HG02623 (cell line): ENCODE measurements at regions not wholly inside any gene's neighbourhood (a gene's known extent, or its start where the extent isn't known, plus 50 kb on each side); places are given as distances from the start of the nearest gene placed in this dataset.
"Not testable (repeated sequence)": the region's sequence is repeated elsewhere in the genome, so short reads cannot be mapped to it uniquely, and the experiment has no call there.

ENCODE experiments used
- ATAC-seq: cut with Tn5 transposase; IDR thresholded peaks from one replicate; pipeline ENCODE4 v1.9.1; 2021; ENCODE audit warnings: moderate library complexity; ENCODE audit not compliant: unreplicated experiment

- ATAC-seq: not testable (repeated sequence)
Observed at GRCh38 chr1:243074224-243074623, 180.9 kb downstream of the CEP170 start.

DNA sequence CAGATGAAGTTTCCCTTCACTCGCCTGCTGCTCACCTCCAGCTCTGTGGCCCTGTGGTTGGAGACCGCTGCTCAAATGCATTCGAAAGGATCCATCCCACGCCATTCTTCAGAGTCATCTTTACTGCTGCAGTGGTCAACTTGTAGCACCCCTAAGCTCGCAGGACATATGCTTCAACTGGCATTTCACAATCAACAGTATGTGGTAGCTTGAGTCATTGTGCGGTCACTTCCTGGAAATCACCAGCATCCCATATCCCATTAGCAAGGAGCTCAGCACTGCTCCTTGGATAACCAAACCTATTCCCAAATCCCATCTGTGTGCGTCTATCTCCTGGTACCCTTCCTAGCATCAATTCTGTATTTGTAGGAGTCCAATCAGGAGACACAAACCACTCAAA, 188.0 kb downstream of the CEP170 start:
- ATAC-seq: not testable (repeated sequence)

DNA sequence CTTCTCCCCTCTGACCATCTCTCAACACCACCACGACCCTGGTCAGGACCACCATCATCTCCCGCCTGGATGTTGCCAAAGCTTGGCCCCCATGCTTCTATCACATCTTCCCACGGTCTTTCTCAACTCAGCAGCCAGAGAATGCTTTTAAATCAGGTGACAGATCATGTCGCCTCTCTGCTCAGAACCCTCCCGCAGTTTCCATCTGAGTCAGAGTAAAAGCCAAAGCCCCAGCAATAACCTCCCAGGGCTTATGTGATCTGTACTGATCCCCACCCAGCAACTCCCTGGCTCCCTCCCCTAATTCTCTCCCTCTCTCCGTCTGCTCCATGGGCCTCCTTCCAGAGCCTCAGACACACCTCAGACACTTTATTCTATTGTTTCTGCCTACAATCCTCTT, 193.1 kb downstream of the CEP170 start:
- not testable (repeated sequence) for ATAC-seq

DNA sequence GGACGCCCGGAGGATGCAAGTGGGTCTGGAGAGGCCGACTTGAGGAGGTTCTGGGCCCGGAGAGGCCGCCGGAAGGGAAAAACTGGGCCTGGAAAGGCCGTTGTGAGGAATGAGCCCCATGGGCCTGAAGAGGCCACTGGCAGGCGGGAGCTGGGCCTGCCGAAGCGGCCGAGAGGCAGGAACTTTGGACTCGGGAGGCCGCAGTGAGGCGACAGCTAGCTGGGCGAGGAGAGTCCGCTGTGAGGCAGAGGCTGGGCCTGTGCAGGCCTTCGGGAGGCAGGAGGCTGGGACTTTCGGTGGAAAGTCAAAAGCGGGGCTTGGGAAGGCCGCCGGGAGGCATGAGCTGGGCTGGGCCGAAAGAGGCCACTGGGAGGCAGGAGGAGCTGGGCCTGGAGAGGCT, 199.6 kb downstream of the CEP170 start:
- ATAC-seq: not testable (repeated sequence)

- ATAC-seq: not testable (repeated sequence)
Observed at GRCh38 chr1:243055091-243055490, 200.0 kb downstream of the CEP170 start.

GRCh38 chr1:243054681-243055080, 200.4 kb downstream of the CEP170 start:
- not testable (repeated sequence) for ATAC-seq

DNA sequence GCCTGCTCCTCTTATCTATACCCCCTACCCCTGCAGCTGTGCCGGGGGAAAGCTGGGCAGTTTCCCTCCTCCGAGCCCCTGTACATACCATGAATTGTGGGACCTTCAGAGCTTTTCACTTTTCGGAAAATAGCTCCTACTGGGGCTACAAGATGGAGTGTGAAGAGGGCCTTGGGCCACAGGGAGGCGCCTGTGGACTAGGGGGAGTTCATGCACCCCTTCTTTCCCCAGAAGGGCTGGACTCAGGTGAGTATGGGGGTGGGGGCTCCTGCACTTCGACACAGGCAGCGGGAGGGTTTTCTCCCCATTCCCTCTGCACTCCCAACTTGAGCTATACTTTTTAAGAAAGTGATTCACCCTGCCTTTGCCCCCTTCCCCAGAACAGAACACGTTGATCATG, 202.0 kb downstream of the CEP170 start:
- ATAC-seq: not testable (repeated sequence)

DNA sequence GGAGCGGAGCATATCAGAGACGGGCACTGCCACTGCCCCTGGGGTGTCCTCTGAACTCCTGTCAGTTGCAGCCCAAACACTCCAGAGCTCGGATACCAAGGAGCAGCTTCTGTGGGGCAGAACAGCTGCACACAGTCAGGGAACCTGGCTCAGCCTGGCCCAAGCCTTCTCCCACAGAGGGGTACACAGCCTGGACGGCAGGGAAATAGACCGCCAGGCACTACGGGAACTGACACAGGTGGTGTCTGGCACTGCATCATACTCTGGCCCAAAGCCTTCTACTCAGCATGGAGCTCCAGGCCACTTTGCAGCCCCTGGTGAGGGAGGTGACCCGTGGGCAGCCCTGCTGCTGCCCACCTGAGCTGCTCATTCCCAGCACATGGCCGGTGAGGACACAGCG, 204.5 kb downstream of the CEP170 start:
- ATAC-seq: not testable (repeated sequence)

GRCh38 chr1:243049716-243050115, 205.4 kb downstream of the CEP170 start:
- not testable (repeated sequence) for ATAC-seq

GRCh38 chr1:243021365-243021764, 233.7 kb downstream of the CEP170 start:
- ATAC-seq: not testable (repeated sequence)

GRCh38 chr1:243019030-243019635, 235.9 kb downstream of the CEP170 start:
- ATAC-seq: not testable (repeated sequence)

GRCh38 chr1:243010719-243011118, 244.4 kb downstream of the CEP170 start:
- not testable (repeated sequence) for ATAC-seq

DNA sequence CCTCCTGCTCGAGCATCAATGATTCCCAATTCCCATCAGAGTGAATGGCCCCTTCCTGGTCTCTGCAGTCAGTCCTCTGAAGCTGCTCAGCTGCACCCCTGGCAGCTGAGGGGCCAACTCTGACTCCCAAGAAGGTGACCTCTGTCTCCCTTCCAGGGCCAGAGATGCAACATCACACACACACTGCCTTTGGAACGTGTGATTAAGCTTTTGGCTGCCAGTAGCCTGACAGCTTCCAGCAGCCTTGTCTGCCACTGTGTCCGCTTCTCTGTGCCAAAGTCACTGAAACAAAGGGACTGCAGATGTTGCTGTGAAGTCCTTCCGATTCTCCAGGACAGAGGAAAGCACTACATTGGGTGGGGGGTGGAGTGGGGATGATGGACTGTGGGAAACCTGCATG, 254.1 kb downstream of the CEP170 start:
- ATAC-seq: not testable (repeated sequence)

DNA sequence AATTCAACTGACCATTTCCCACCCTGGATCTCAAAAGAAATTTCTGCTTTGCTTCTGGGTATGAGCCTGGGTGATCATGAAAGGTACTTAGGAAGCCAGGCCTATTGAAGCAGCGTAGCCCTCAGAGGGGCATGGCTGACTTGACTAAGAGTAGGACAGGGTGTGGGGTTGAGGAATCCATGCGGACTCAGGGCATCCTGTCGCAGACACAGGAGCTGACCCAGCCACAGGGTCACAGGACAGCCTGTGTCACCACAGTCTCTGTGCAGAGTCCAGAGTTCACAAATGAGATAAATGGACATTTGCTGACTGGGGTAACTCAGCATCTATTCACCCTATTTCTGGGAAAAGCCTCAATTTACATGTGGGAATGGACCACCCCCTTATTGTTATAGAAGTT, 262.3 kb downstream of the CEP170 start:
- ATAC-seq: not testable (repeated sequence)

GRCh38 chr1:242985096-242985495, 270.0 kb downstream of the CEP170 start:
- not testable (repeated sequence) for ATAC-seq

- not testable (repeated sequence) for ATAC-seq
Observed at GRCh38 chr1:242973341-242973740, 281.7 kb downstream of the CEP170 start.

- ATAC-seq: no peak
Observed at GRCh38 chr1:242966892-242967291, 288.2 kb downstream of the CEP170 start.

DNA sequence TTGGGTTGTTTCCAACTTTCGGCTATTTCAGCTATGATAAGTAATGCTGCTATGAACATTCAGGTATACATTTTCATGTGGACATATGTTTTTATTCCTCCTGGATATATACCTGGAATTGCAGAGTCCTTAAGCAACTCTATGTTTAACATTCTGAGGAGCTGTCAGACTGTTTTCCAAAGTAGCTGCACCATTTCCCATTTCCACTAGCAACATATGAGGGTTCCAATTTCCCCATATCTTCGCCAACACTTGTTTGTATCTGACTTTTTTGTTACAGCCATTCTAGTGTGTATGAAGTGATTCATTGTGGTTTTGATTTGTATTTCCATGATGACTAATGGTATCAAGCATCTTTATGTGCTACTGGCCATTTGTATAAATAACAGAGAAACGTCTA, 295.7 kb downstream of the CEP170 start:
- ATAC-seq: not testable (repeated sequence)

GRCh38 chr1:242954945-242955344, 300.1 kb downstream of the CEP170 start:
- ATAC-seq: not testable (repeated sequence)

DNA sequence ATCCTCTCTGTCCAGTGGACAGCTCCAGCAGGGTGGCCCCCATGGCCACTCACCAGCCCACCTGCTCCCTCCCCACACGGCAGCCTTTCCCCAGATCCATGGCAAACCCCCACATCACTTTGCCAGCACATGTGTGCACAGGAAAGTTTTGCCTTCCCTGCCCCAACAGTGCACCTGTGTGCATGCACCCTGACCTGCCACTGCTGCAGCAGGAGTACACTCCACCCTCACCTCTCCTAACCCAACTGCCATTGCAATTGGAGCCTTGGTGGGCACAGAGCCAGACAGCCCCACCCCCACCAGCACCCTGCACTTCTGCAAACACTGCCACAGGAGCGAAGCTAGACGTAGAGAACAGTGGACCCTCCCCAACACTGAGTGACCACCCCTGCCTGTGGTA, 308.9 kb downstream of the CEP170 start:
- no peak for ATAC-seq

- ATAC-seq: not testable (repeated sequence)
Observed at GRCh38 chr1:242936725-242937124, 318.4 kb downstream of the CEP170 start.

- not testable (repeated sequence) for ATAC-seq
Observed at GRCh38 chr1:242924717-242925116, 330.4 kb downstream of the CEP170 start.

DNA sequence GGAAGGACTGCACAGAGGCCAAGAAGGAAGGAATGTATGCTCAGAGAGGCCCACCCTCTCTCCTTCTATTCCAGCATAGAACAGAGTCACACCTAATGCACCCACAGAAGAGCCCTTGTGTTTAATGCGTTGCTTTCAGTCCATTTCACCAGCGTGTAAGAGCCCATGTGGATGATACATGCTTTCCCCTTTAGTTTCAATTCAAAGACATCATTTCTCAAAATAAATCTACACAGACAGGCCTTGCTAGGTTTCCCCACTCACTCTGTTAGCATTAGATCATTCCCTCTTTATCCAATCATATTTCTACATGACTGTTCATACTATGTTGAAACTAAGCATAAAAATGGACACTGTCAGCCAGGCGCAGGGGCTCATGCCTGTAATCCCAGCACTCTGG, 331.5 kb downstream of the CEP170 start:
- ATAC-seq: not testable (repeated sequence)
